Prostate gland (tissue), 2 donors: ENCODE measurements at regions not wholly inside any gene's neighbourhood (a gene's known extent, or its start where the extent isn't known, plus 50 kb on each side); places are given as distances from the start of the nearest gene placed in this dataset.

Experiments
- CTCF ChIP-seq, 4 experiments: fragments of 200-600 bp in 2 of 4; fragments of 450-650 bp in 2 of 4; sonication (generic) in 2 of 4; IDR thresholded peaks; 1 replicate in 3 of 4; 2 replicates in 1 of 4; pipeline ENCODE4 v1.5.1; 2016 to 2019; ENCODE audit warnings: antibody characterized with exemption in 4 of 4, mild to moderate bottlenecking in 2 of 4, moderate library complexity in 2 of 4
- POLR2A ChIP-seq: fragments of 450-650 bp; IDR thresholded peaks from one replicate; pipeline ENCODE4 v1.6.1; 2016; ENCODE audit warnings: antibody characterized with exemption, mild to moderate bottlenecking
- POLR2AphosphoS5 ChIP-seq: sonication (generic); formaldehyde crosslinking; IDR thresholded peaks from one replicate; pipeline ENCODE4 v1.6.1; 2017; ENCODE audit warnings: antibody characterized with exemption

GRCh38 chr15:29903785-29904464 is 81.7 kb upstream of the TJP1 start:
- TF ChIP-seq CTCF (IDR thresholded peaks at IDR 0.05) (no peak), POLR2AphosphoS5 (no peak), POLR2A (no peak)
